IPS-15b (cell line): ENCODE measurements at regions not wholly inside any gene's neighbourhood (a gene's known extent, or its start where the extent isn't known, plus 50 kb on each side); places are given as distances from the start of the nearest gene placed in this dataset.
"Not testable (repeated sequence)": the region's sequence is repeated elsewhere in the genome, so short reads cannot be mapped to it uniquely, and the experiment has no call there.

Experiments
- H3K27me3 ChIP-seq: one replicate; pipeline ENCODE4 v1.6.1; 2013; ENCODE audit warnings: low read length; ENCODE audit not compliant: control insufficient read depth, insufficient read depth
- H3K36me3 ChIP-seq: one replicate; pipeline ENCODE4 v1.6.1; 2013; ENCODE audit warnings: low read length; ENCODE audit not compliant: control insufficient read depth, insufficient read depth
- H3K4me1 ChIP-seq: one replicate; pipeline ENCODE4 v1.6.1; 2013; ENCODE audit warnings: mild to moderate bottlenecking, low read length; ENCODE audit not compliant: control insufficient read depth, insufficient read depth
- H3K4me3 ChIP-seq: one replicate; pipeline ENCODE4 v1.5.1; 2013; ENCODE audit warnings: low read depth, low read length
- H3K9ac ChIP-seq: one replicate; pipeline ENCODE4 v1.6.1; 2013; ENCODE audit warnings: low read depth, mild to moderate bottlenecking, low read length
- H3K9me3 ChIP-seq: one replicate; pipeline ENCODE4 v1.6.1; 2013; ENCODE audit warnings: mild to moderate bottlenecking, low read length; ENCODE audit not compliant: control insufficient read depth, insufficient read depth

GRCh38 chr9:62897411-62898225 lies 1707.8 kb downstream of the SPATA31A7 start:
- H3K36me3 ChIP-seq, H3K9ac ChIP-seq, H3K9me3 ChIP-seq, H3K27me3 ChIP-seq, H3K4me1 ChIP-seq: not testable (repeated sequence)
- peak overlapping the region; percentile 22 for H3K4me3 ChIP-seq

GRCh38 chr9:62899666-62900065 lies 1709.8 kb downstream of the SPATA31A7 start:
- H3K4me3 ChIP-seq, H3K9ac ChIP-seq, H3K27me3 ChIP-seq, H3K4me1 ChIP-seq, H3K9me3 ChIP-seq, H3K36me3 ChIP-seq: not testable (repeated sequence)

- H3K9me3 ChIP-seq, H3K27me3 ChIP-seq, H3K36me3 ChIP-seq, H3K9ac ChIP-seq, H3K4me1 ChIP-seq, H3K4me3 ChIP-seq: not testable (repeated sequence)
Measured at GRCh38 chr9:62904061-62904460, 1714.2 kb downstream of the SPATA31A7 start.

GRCh38 chr9:62905722-62906121 lies 1715.9 kb downstream of the SPATA31A7 start:
- H3K27me3 ChIP-seq, H3K4me1 ChIP-seq, H3K36me3 ChIP-seq, H3K9ac ChIP-seq, H3K9me3 ChIP-seq, H3K4me3 ChIP-seq: not testable (repeated sequence)

- H3K4me3 ChIP-seq, H3K27me3 ChIP-seq, H3K36me3 ChIP-seq, H3K9me3 ChIP-seq, H3K9ac ChIP-seq, H3K4me1 ChIP-seq: not testable (repeated sequence)
Measured at GRCh38 chr9:62907866-62908265, 1718.0 kb downstream of the SPATA31A7 start.

GRCh38 chr9:62908271-62908670 lies 1718.4 kb downstream of the SPATA31A7 start:
- H3K9ac ChIP-seq, H3K4me1 ChIP-seq, H3K4me3 ChIP-seq, H3K9me3 ChIP-seq, H3K27me3 ChIP-seq, H3K36me3 ChIP-seq: not testable (repeated sequence)

GRCh38 chr9:62909447-62909846 lies 1719.6 kb downstream of the SPATA31A7 start:
- not testable (repeated sequence) for H3K9ac ChIP-seq, H3K9me3 ChIP-seq, H3K27me3 ChIP-seq, H3K36me3 ChIP-seq, H3K4me1 ChIP-seq, H3K4me3 ChIP-seq

- not testable (repeated sequence) for H3K4me3 ChIP-seq, H3K27me3 ChIP-seq, H3K4me1 ChIP-seq, H3K36me3 ChIP-seq, H3K9ac ChIP-seq, H3K9me3 ChIP-seq
Measured at GRCh38 chr9:62912278-62912677, 1722.4 kb downstream of the SPATA31A7 start.

- H3K9me3 ChIP-seq: not testable (repeated sequence)
Measured at GRCh38 chr9:62915168-62915567, 1725.3 kb downstream of the SPATA31A7 start.

GRCh38 chr9:62915661-62916060 lies 1725.8 kb downstream of the SPATA31A7 start:
- H3K9me3 ChIP-seq, H3K36me3 ChIP-seq, H3K4me3 ChIP-seq, H3K4me1 ChIP-seq, H3K27me3 ChIP-seq, H3K9ac ChIP-seq: not testable (repeated sequence)

More at GRCh38 chr9:62915168-62915567, 1725.3 kb downstream of the SPATA31A7 start:
- not testable (repeated sequence) for H3K4me3 ChIP-seq, H3K4me1 ChIP-seq, H3K9ac ChIP-seq, H3K27me3 ChIP-seq, H3K36me3 ChIP-seq

- not testable (repeated sequence) for H3K27me3 ChIP-seq, H3K9ac ChIP-seq, H3K4me1 ChIP-seq, H3K36me3 ChIP-seq, H3K4me3 ChIP-seq, H3K9me3 ChIP-seq
Measured at GRCh38 chr9:62918648-62919385, 1729.0 kb downstream of the SPATA31A7 start.

- H3K9me3 ChIP-seq, H3K4me1 ChIP-seq, H3K27me3 ChIP-seq, H3K9ac ChIP-seq, H3K4me3 ChIP-seq, H3K36me3 ChIP-seq: not testable (repeated sequence)
Measured at GRCh38 chr9:62931484-62931883, 1741.6 kb downstream of the SPATA31A7 start.
